ENCODE measurements at regions not wholly inside any gene's neighbourhood (a gene's known extent, or its start where the extent isn't known, plus 50 kb on each side); places are given as distances from the start of the nearest gene placed in this dataset.

DNA sequence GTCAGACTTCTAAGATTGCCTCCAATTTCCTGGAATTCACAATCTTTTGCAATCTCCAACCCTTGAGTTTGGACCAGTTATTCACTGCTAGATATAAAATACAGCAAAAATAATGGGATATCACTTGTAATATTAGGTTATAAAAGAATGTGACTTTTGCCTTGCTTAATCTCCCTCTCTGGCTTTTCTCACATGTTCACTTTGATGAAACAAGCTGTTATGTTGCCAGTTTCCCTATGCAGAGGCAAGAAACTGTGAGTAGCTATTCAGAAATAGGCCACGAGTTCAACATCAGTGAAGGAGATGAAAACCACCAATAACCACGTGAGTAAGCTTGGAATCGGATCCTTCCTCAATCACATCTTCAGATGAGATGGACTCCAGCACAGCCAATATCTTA lies 842.7 kb downstream of the RNF144A start:
- TF ChIP-seq, protein P1, sequence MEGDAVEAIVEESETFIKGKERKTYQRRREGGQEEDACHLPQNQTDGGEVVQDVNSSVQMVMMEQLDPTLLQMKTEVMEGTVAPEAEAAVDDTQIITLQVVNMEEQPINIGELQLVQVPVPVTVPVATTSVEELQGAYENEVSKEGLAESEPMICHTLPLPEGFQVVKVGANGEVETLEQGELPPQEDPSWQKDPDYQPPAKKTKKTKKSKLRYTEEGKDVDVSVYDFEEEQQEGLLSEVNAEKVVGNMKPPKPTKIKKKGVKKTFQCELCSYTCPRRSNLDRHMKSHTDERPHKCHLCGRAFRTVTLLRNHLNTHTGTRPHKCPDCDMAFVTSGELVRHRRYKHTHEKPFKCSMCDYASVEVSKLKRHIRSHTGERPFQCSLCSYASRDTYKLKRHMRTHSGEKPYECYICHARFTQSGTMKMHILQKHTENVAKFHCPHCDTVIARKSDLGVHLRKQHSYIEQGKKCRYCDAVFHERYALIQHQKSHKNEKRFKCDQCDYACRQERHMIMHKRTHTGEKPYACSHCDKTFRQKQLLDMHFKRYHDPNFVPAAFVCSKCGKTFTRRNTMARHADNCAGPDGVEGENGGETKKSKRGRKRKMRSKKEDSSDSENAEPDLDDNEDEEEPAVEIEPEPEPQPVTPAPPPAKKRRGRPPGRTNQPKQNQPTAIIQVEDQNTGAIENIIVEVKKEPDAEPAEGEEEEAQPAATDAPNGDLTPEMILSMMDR (IDR thresholded peaks at IDR 0.05): no peak
- TF ChIP-seq EZH2 (IDR thresholded peaks at IDR 0.05) (no peak), EZH2phosphoT487 (IDR thresholded peaks at IDR 0.05) (no peak)
